ENCODE measurements at regions not wholly inside any gene's neighbourhood (a gene's known extent, or its start where the extent isn't known, plus 50 kb on each side); places are given as distances from the start of the nearest gene placed in this dataset.

GRCh38 chr11:121814962-121815361 lies 301.1 kb downstream of the BLID start:
- H3K79me2 ChIP-seq (ENCODE audit: insufficient read depth, low read length): no peaks in the 10 kb centered on the region
- H3K4me2 ChIP-seq (ENCODE audit: low read depth, low read length): no peak overlapping the region
- ATAC-seq (no peak), DNase-seq (ENCODE audit: low spot score) (no peak), FAIRE-seq (no peak)
- H2AFZ ChIP-seq (ENCODE audit: low read length): no peak overlapping the region
- intact Hi-C loops (cut with micrococcal nuclease; ENCODE audit: unreplicated experiment) (no loop called here), in situ Hi-C loops (cut with HindIII; ENCODE audit: extremely low pct_ligation_motif_present, low pct_unique_long_range_greater_than_20kb) (no loop called here)
- 3% methylated on average over 1 of the region's 1 CpG for WGBS (ENCODE audit: low lambda C conversion rate)
- peaks cover 25% of the 10 kb centered on the region for H3K9me3 ChIP-seq (ENCODE audit: low read length)
- no peak for TF ChIP-seq ZBTB14 (CRISPR knock-in tag; IDR thresholded peaks at IDR 0.05)
- POLR2A ChIA-PET: no interaction called here
- no TSS peak for BruUV-seq (replicated peaks)
- no peak overlapping the region for H3K9ac ChIP-seq (ENCODE audit: insufficient read depth, low read depth, low read length)
- no peaks in the 10 kb centered on the region for H3K36me3 ChIP-seq (replicated peaks in 1 of 2; ENCODE audit: control insufficient read depth in 1 of 2, insufficient read depth in 2 of 2, low read length in 2 of 2)
- H3K27ac ChIP-seq (ENCODE audit: extremely low read length, insufficient read depth, low read length): no peak overlapping the region
- no peaks in the 10 kb centered on the region for H3K4me1 ChIP-seq (ENCODE audit: insufficient read depth, low read length)
- CTCF ChIA-PET (ENCODE audit: low intra/inter-chr PET ratio, low total read pairs): no interaction called here
- no peak overlapping the region for H3K4me3 ChIP-seq (replicated peaks in 1 of 3; ENCODE audit: insufficient read depth in 1 of 3, low read depth in 2 of 3, low read length in 3 of 3)
- no peaks in the 10 kb centered on the region for H3K27me3 ChIP-seq (ENCODE audit: control insufficient read depth in 1 of 2, insufficient read depth in 2 of 2, low read length in 2 of 2)
- H4K20me1 ChIP-seq (ENCODE audit: insufficient read depth, low read length): no peaks in the 10 kb centered on the region

- CTCF ChIA-PET (ENCODE audit: low intra/inter-chr PET ratio, low total read pairs): no interaction called here
- H3K9ac ChIP-seq (ENCODE audit: insufficient read depth, low read depth, low read length): no peak overlapping the region
- no peak overlapping the region for H2AFZ ChIP-seq (ENCODE audit: low read length)
- no peaks in the 10 kb centered on the region for H4K20me1 ChIP-seq (ENCODE audit: insufficient read depth, low read length)
- H3K4me3 ChIP-seq (replicated peaks in 1 of 3; ENCODE audit: insufficient read depth in 1 of 3, low read depth in 2 of 3, low read length in 3 of 3): no peak overlapping the region
- no peak for TF ChIP-seq NCOR1 (IDR thresholded peaks at IDR 0.05; ENCODE audit: borderline replicate concordance, low read length)
- no peak for TF ChIP-seq NFE2L2 (IDR thresholded peaks at IDR 0.05; ENCODE audit: low read length)
- TF ChIP-seq ZNF740 (CRISPR knock-in tag; IDR thresholded peaks at IDR 0.05): no peak
- TF ChIP-seq HNRNPK (IDR thresholded peaks at IDR 0.05; ENCODE audit: low read depth, low read length, poor library complexity, severe bottlenecking): no peak
- no peak for TF ChIP-seq NCOA1 (CRISPR knock-in tag; IDR thresholded peaks at IDR 0.05)
- TF ChIP-seq ZNF781 (CRISPR knock-in tag; IDR thresholded peaks at IDR 0.05; ENCODE audit: borderline replicate concordance, not compliant biosample characterization): no peak
- no peak for TF ChIP-seq ZNF136 (CRISPR knock-in tag; IDR thresholded peaks at IDR 0.05; ENCODE audit: low read depth)
- TF ChIP-seq FOSL1 (CRISPR knock-in tag; IDR thresholded peaks at IDR 0.05; ENCODE audit: borderline replicate concordance): no peak
- BruUV-seq (replicated peaks): no TSS peak
- H3K4me2 ChIP-seq (ENCODE audit: low read depth, low read length): no peak overlapping the region
- POLR2A ChIA-PET: no interaction called here
- intact Hi-C loops (cut with micrococcal nuclease; ENCODE audit: unreplicated experiment) (no loop called here), in situ Hi-C loops (cut with HindIII; ENCODE audit: extremely low pct_ligation_motif_present, low pct_unique_long_range_greater_than_20kb) (no loop called here)
- DNase-seq (ENCODE audit: low spot score) (no peak), FAIRE-seq (no peak), ATAC-seq (no peak)
- H3K79me2 ChIP-seq (ENCODE audit: insufficient read depth, low read length): no peaks in the 10 kb centered on the region
- no peaks in the 10 kb centered on the region for H3K4me1 ChIP-seq (ENCODE audit: insufficient read depth, low read length)
- H3K27me3 ChIP-seq (ENCODE audit: control insufficient read depth in 1 of 2, insufficient read depth in 2 of 2, low read length in 2 of 2): no peaks in the 10 kb centered on the region
- peaks cover 25% of the 10 kb centered on the region for H3K9me3 ChIP-seq (ENCODE audit: low read length)
- H3K27ac ChIP-seq (ENCODE audit: extremely low read length, insufficient read depth, low read length): no peak overlapping the region
- no peaks in the 10 kb centered on the region for H3K36me3 ChIP-seq (replicated peaks in 1 of 2; ENCODE audit: control insufficient read depth in 1 of 2, insufficient read depth in 2 of 2, low read length in 2 of 2)
These were observed 301.7 kb downstream of the BLID start for GRCh38 chr11:121814296-121814695.

All from HepG2 (cell line).